ENCODE measurements at regions not wholly inside any gene's neighbourhood (a gene's known extent, or its start where the extent isn't known, plus 50 kb on each side); places are given as distances from the start of the nearest gene placed in this dataset.

GRCh38 chr3:93746-94145, 102.8 kb upstream of the CHL1 start:
- no peak for DNase-seq (ENCODE audit: low spot score)
- in situ Hi-C loops (cut with MboI; ENCODE audit: low pct_unique_long_range_greater_than_20kb, low sequenced_read_pairs, unreplicated experiment): no loop called here
- no peak for TF ChIP-seq CTCF (IDR thresholded peaks at IDR 0.05; ENCODE audit: extremely low read depth, insufficient read depth, missing control alignments)

GRCh38 chr3:96259-96658, 100.3 kb upstream of the CHL1 start:
- in situ Hi-C loops (cut with MboI; ENCODE audit: low pct_unique_long_range_greater_than_20kb, low sequenced_read_pairs, unreplicated experiment): no loop called here
- no peak for DNase-seq (ENCODE audit: low spot score)
- TF ChIP-seq CTCF (IDR thresholded peaks at IDR 0.05; ENCODE audit: extremely low read depth, insufficient read depth, missing control alignments): no peak

- in situ Hi-C loops (cut with MboI; ENCODE audit: low pct_unique_long_range_greater_than_20kb, low sequenced_read_pairs, unreplicated experiment): no loop called here
- DNase-seq (ENCODE audit: low spot score): no peak
- TF ChIP-seq CTCF (IDR thresholded peaks at IDR 0.05; ENCODE audit: extremely low read depth, insufficient read depth, missing control alignments): no peak
Observed at GRCh38 chr3:97417-98258, 98.9 kb upstream of the CHL1 start.

GRCh38 chr3:98259-98654, 98.3 kb upstream of the CHL1 start:
- in situ Hi-C loops (cut with MboI; ENCODE audit: low pct_unique_long_range_greater_than_20kb, low sequenced_read_pairs, unreplicated experiment): no loop called here

GRCh38 chr3:99506-99905, 97.1 kb upstream of the CHL1 start:
- in situ Hi-C loops (cut with MboI; ENCODE audit: low pct_unique_long_range_greater_than_20kb, low sequenced_read_pairs, unreplicated experiment): no loop called here

More at GRCh38 chr3:98259-98654, 98.3 kb upstream of the CHL1 start:
- DNase-seq (ENCODE audit: low spot score): no peak
- TF ChIP-seq CTCF (IDR thresholded peaks at IDR 0.05; ENCODE audit: extremely low read depth, insufficient read depth, missing control alignments): no peak

GRCh38 chr3:102484-102883, 94.1 kb upstream of the CHL1 start:
- no peak for DNase-seq (ENCODE audit: low spot score)
- in situ Hi-C loops (cut with MboI; ENCODE audit: low pct_unique_long_range_greater_than_20kb, low sequenced_read_pairs, unreplicated experiment): no loop called here
- no peak for TF ChIP-seq CTCF (IDR thresholded peaks at IDR 0.05; ENCODE audit: extremely low read depth, insufficient read depth, missing control alignments)

More at GRCh38 chr3:99506-99905, 97.1 kb upstream of the CHL1 start:
- TF ChIP-seq CTCF (IDR thresholded peaks at IDR 0.05; ENCODE audit: extremely low read depth, insufficient read depth, missing control alignments): no peak
- DNase-seq (ENCODE audit: low spot score): no peak
